SU-DHL-6 (cell line): ENCODE measurements at regions not wholly inside any gene's neighbourhood (a gene's known extent, or its start where the extent isn't known, plus 50 kb on each side); places are given as distances from the start of the nearest gene placed in this dataset.

Experiments used
- CTCF ChIP-seq: fragments of 200-600 bp; sonication (generic); IDR thresholded peaks from one replicate; pipeline ENCODE4 v1.5.1; 2017; ENCODE audit warnings: antibody characterized with exemption, mild to moderate bottlenecking, low read length, moderate library complexity; ENCODE audit not compliant: insufficient read depth, poor library complexity, severe bottlenecking
- EZH2phosphoT487 ChIP-seq: fragments of 200-600 bp; sonication (generic), shearing (Covaris generic); conservative IDR thresholded peaks from 2 replicates; pipeline ENCODE4 v1.6.1; 2018; ENCODE audit warnings: mild to moderate bottlenecking, antibody characterized with exemption, low read length, moderate library complexity, mixed read lengths

- TF ChIP-seq CTCF: no peak
- TF ChIP-seq EZH2phosphoT487: no peak
Measured at GRCh38 chr1:244150071-244150470, 99.0 kb downstream of the ZBTB18 start.
